ENCODE measurements at regions not wholly inside any gene's neighbourhood (a gene's known extent, or its start where the extent isn't known, plus 50 kb on each side); places are given as distances from the start of the nearest gene placed in this dataset.
"Not testable (repeated sequence)": the region's sequence is repeated elsewhere in the genome, so short reads cannot be mapped to it uniquely, and the experiment has no call there.

DNA sequence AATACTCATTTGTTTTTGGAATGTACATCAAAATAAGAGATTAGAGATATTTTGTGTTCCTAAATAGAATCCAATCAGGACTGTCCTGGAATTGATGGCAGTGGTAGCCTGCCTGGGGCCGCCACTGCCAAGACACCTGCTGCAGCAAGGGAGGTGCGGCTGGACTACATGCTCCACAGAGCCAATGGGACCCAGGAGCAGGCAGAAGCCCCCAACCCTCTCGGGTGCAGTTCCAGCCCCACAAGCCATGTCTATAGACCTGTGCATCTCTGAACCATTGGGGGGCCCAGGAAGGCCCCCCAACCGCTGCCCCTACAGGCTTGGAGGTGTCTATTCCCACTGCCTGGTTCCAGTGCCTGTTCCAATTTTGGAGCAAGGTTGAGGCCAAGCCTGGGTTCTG is 1524.3 kb downstream of the PCDH18 start:
- no peak for DNase-seq

DNA sequence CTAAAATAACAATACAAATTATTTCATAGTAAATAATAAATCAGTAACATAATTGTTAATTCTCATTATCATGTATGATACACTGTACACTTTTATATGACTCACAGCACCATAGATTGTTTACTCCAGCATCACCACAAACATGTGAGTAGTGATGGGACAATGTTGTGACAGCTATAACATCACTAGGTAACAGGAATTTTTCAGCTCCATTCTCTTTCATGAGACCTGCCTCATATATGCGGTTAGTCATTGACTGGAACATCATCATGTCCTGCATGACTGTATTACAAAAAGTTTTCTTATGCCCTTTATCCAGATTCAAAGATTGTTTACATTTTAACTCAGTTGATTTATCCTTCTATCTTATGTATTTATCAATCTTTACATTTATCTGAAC is 1530.0 kb downstream of the PCDH18 start:
- DNase-seq, result no peak

DNA sequence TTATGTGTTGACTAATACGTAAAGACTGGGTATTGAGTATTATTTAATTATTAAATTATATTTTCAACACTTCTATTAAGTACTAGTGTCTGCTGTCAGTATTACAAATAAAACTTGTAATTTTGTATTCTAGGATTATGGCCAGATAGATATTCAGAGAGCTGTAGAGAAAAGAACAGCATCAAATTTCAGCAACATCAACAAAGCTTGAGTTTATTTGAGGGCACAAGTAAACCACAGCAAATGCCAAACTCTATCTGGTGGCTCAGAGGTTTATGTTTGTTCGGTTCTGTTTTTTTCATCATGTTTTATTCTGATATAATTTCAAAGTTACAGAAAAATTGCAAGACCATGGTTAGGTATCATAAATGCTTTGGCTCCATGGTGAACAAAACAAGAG is 1530.5 kb downstream of the PCDH18 start:
- no peak for DNase-seq

DNA sequence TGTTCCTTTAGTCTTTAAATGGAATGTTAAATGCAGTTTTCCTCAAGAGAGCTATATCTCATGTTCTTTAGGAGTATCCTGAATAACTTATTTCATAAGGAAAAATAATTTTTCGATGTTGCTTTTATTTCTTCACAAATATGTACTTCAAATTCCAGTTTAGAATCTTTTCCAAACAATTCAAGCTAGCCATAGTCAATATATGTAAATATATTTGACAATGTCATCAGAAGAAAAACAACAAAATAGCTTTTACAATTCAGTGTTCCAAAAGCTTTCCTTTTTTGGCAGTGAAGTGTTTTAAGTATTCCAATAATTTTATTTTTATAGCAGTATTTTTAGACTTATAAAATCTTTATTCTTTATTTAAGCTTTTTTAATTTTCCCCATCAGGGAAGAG is 1532.0 kb downstream of the PCDH18 start:
- DNase-seq, result no peak

DNA sequence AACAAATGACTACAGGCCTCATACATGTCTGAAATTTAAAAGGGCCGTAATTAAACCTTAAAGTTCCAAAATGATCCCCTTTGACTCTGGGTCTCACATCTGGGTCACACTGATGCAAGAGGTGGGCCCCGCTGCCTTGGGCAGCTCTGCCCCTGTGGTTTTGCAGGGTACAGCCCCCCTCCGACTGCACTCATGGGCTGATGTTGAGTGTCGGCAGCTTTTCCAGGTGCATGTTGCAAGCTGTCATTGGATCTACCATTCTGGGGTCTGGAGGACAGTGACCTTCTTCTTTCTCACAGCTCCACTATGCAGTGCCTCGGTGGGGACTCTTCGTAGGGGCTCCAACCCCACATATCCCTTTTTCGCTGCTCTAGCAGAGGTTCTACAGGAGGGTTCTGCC is 1537.9 kb downstream of the PCDH18 start:
- DNase-seq, result no peak

DNA sequence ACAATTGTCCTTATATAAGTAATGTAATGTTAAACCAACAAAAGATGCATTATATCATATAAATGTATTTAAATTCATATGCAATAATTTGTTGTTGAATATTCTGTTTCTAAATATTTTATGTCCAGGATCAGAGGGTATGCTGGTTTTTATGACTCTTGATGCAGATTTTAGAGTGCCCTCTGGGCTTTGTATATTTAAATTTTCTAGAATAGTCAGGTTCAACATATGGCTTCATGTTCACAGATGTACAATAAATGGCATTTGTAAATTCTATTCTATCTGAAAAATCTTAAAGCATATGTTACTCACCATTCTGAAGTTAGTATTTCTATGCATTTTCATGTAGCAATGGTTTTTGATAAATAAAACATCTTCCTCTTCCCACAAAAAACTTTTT is 1555.4 kb downstream of the PCDH18 start:
- no peak for DNase-seq

DNA sequence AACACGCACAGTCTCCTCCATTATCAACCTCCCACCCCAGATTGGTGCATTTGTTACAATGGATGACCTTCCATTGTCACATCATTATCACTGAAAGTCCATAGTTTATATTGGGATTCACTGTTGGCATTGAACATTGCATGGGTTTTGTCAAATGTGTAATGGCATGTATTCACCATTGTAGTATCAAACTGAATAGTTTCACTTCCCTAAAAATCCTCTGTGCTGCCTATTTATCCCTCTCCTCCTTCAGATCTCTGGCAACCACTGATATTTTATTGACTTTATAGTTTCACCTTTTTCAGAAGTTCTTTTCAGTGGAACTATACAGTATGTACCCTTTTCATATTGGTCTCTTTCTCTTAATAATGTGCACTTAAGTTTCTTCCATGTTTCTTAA is 1565.4 kb downstream of the PCDH18 start:
- no peak for DNase-seq

DNA sequence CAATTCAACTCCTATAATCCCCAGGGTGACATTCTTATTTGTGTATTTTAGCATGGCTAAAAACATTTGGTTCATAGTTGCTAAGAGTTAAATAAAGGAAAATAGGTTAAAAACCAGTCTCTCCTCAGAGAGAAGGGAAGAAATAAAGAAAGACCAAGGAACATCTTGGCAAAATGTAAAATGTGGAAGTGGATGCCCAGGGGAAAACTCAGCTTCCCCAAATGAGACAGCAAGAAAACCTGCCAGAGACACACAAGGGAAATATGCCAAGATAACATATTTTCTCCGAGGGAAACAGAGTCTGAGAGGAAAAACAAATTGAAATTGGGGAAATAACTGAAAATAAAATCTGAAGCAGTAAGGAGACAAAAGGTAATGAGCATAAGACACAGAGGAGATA is 1569.3 kb downstream of the PCDH18 start:
- no peak for DNase-seq

DNA sequence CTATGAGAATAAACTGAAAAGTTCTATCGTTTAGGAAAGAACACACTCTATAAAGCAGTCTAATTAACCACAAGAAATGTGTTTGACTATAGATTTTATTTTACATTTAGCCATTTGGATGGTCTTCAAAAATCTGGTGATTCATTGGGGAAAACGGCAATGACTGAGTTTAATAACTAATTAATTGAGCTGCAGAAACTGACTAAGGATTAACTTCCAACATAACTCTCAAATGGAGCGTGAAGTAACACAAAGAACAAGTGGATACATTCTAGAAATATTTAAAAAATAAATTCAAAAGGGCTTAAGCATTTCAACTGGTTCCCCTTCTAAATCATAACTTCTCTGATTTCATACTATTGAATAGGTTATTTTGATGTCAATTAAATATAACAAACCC is 1582.4 kb downstream of the PCDH18 start:
- no peak for DNase-seq

DNA sequence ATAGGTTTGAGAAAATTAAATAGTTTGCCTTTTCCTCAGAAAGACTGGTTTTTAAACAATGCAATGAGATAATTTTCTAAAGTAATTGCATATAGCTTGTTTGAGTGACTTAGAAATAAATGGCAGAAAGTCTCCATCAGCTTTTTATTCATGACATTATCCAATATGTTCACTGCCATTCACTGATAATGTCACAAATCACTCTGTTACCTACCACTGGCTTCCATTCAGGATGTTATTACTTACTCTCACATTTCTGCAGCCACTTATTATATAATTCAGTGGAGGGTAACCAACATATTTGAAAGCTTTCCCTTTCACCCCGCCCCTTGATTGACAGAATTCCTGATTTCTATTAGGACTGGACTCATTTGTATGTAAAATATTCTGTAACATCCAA is 1583.5 kb downstream of the PCDH18 start:
- DNase-seq, result no peak

DNA sequence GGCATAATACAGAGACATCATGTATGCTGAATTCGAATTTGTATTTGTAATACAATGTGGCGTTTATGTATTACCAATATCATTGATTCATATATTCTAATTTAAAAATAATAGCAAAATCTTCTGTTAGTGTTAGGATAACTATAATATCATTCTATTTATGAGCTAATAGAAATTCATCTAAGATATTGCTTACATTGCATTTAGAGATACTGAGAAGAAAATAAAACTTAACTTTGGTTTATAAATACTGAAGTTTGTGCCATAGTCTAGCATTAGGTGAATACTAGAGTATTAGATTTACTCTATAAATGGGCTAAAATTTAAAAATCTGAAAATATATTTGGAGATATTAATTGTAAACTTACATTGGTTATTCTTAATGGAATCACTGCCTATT is 1590.6 kb downstream of the PCDH18 start:
- no peak for DNase-seq

DNA sequence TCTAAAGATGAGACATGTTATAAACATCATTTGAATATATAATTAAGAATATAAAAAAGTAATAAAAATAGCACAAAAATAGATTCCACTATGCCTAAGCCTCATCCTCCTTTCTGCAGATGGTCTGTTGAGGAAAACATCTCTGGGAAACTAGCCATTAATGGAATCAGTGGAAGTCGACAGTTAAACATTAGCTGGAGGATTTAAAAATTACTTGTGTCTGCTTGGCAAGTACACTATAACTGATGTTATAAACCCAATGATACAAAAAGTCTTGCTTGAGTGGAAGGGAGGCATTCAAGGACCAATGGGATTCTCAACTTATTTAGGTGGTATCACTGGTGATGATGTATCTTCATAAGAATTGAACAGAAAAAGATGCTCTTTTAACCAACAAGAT is 1598.3 kb downstream of the PCDH18 start:
- DNase-seq, result no peak

DNA sequence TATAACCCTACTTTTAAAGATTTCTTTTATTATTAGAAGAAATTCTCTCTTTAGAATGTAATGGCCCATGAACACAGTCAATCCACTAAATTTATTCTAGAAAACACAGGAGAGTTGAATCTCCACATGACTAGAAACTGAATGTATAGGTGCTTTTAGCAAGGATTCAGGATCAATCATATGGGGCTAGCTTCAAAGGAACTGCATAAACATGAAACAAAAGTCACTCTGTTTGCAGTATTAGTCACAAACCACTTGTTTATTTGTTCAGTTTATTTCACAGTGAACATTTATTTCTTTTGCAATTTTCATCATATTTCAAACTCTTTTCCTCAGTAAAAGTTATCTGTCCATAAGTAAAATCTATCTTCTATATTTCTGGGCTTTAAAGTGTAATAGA is 1604.6 kb downstream of the PCDH18 start:
- DNase-seq, result no peak

DNA sequence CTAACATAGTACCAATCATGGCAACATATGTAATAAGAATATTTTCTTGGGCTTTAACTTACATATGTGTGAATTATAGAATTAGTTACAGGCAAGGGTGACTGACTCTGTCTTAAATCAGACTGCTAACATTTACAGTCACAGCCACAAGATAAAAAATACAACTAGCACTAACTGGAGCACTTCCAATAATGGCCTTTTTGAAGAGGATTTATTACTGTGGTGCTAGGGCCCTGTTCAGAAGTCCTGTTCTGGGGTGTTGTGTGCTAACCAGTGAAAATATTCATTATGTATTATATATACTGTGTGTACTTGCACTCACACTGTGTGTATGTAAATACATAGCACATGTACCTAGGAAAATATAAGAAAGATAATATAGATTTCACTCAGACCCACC is 1611.2 kb downstream of the PCDH18 start:
- no peak for DNase-seq

DNA sequence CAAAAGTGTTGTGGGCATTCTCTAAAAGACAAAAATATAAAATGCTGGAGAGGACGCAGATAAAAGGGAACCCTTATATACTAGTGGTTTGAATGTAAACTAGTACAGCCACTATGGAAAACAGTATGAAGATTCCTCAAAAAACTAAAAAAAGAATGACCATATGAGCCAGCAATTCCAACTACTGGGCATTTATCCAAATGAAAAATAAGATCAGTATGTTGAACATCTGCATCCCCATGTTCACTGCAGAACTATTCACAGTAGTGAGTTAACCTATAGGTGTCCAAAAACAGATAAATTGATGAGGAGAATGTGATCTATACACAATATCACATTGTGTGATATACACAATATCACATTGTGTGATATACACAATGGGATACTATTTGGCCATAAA is 1615.3 kb downstream of the PCDH18 start:
- DNase-seq, result no peak

DNA sequence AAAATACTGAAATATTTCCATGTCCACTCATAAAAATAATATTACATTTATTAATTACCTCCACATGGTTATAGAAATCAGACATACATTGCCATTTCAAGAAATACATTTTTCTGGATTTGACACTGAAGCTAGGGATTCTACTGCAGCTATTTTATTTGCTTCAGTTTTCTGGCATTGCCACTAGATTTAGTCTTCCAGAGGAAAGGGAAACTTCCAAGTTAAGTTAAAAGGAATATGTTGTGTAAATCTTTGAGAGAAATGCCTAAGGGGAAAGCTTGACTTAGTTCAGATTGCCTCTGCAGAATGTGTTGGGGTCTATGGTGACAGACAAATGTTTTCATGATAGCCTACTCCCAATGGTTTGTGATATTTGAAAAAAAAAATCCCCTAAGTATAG is 1631.3 kb downstream of the PCDH18 start:
- DNase-seq, result no peak

DNA sequence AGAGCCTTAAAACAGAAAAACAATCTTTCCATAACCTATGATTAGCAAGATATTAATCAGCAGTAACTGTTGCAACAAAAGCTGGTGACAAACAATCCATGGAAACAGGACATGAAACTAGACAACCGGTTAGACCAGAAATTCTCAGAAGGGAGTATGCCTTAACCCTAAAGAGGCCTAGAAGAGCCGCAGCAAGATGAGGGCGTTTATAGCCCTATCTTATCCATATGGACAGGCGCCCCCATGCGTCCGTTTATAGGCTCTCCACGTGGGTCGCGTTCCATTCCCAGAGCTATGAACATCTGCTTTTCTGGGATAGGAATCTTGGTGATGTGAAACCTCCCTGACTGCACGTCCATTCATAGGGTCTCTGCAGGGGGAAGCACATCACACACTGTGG is 1662.7 kb upstream of the PABPC4L start:
- DNase-seq, result not testable (repeated sequence)

DNA sequence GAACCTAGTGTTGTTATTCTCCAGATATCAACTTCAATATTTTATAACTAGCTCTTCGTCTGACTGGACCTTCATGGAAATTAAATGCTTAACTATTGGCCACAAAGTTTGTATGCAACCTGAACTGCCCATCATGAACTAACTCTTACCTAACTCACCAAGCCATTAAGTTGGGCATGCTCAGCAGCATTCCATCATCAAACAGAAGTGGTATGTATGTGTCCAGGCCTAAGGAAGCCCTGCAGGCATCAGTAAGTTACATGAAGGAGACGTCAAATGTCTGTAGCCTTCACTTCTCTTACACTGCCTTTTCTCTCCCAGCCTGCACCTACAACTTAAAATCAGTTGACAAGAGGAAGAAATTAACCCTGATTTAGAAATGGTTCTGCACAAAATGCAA is 1639.2 kb upstream of the PABPC4L start:
- no peak for DNase-seq

DNA sequence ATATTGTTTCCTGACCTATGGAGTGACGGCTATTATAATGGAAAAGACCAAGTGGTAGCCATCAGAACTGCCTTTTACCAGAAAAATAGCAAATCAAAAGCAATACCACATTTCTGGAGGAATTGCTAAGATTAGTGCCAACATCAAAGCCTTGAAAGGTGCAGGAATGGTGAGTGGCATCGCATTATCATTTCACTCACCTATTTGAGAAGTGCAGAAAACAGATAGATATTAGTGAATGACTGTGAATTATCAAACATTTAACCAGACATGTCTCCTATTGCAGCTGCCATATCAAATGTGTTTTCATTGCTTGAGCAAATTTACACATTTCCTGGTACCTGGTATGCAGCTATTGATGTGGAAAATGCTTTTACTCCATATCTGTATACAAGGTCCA is 1638.1 kb upstream of the PABPC4L start:
- no peak for DNase-seq

DNA sequence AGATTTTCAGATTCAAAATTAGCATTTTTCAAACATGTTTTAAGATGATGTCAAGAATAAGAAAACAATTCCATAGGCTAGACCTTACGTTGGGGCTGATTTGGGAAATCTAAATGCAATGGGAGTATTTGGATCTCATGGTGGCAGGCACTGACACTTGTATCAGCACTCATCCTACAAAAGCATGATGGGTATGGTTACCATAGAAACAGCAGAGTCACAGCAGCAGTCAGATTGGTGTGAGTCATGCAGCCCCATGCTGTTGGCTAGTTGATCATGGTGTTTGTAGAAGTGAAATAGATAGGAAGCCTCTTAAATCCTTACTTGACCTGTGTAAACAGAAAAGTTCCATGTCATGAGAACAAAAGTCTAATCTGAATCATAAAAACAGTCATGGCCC is 1637.3 kb upstream of the PABPC4L start:
- DNase-seq, result no peak

DNA sequence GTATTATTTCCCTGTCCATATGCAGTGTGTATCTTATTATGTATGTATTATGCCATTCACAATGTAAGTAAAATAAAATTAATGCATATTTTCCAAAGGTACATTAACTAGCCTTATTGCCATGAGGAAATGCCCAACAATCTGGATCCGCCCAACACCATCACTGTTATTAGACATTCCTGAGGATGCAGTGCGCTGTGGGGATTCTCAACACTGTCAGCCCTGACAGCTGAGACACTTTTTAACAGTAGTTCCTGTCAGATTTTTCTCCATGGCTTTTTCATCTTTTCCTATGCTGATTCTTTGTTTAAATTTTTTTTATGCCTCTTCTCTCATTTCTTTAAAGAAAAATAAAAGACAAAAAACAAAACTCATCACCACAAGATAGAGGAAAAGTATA is 1632.9 kb upstream of the PABPC4L start:
- DNase-seq, result no peak

DNA sequence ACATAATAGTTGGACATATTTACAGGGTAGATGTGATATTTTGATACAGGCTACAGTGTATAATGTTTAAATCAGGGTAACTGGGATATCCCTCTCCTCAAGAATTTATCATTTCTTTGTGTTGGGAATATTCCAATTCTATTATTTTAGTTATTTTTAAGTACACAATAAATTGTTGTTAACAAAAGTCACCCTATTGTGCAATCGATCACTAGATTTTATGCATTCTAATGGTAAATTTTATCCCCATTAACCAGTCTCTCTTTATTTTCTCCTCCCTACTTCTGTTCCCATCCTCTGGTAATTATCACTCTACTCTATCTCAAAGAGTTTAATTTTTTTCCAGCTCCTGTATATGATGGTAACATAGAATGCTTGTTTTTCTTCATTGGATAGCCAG is 1631.9 kb upstream of the PABPC4L start:
- DNase-seq, result no peak

DNA sequence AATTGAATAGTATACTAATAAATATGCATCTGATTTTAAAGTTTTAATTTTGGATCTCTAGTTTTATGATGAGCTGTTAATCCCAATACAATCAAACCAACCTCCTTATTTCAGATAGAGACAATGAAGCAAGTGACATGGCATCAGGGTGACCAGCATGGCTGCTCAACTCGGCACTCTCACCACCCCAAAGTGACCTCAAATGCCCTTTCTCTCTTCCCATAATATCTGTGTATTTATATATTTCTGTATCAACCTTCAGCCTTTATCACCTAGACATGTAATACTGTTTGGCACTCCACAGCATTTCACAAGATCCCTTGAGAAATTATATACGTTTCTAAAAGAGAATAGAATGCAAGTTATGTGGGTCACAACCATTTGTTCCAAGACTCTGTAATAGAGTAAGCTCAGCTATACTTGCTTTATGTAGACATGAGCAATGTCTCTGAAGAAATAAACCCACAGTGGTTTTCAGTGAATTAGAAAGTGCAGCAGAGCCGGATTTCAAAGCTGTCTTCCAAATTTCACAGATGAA is 1623.2 kb upstream of the PABPC4L start:
- no peak for DNase-seq

DNA sequence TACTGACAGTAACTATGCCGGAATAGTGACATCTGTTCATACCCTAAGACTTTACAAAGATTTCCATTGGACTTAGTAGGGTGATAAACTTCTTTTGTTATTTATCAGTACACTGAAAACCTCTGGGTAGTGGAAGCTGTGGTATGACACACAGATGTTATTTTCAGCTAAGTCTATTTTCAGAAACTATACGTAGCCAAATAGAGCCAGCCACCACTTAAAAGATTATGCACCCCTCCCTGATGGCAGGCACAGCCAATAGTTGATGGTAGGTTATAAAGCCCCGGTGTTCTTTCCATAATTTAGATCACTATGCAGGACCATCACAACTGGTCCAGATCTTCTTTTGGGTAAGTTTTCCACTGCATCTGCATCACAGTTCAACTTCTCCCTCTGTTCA is 1603.2 kb upstream of the PABPC4L start:
- DNase-seq, result no peak

DNA sequence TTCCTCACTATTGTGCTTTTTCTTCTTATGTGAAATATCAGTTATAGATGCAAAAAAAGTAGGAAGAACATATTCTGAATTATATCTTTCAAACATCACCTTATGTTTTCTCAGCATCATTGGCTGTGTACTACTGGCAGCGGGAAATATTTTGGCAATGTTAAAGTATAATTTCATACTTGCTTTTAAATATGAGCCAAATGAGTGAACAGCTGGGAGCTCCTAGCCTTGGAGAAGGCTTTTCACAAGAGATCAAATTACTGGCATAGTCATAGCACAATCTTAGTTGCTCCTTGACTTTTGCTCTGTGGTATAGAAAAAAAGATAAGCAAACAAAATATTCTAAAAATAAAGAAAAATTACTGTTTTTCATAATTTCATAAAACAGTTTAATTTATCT is 1575.8 kb upstream of the PABPC4L start:
- no peak for DNase-seq

DNA sequence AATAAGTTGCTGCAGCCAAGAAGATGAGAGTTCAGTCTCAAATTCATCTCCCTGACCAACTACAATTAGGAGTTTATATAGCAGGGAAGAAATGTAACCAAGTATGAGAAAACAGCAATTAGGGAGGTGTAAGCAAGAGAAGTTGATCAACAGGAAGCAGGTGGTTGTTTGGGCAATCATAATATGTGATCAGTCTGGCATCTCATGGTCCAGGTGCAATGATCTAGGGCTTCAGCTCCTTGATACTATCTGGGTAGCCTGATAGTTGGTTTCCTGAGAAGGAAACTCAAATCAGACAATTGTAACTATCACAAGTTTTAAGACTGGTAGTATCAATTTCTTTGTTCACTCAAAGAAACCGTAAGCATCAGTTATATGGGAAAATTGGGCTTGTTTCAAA is 1574.3 kb upstream of the PABPC4L start:
- no peak for DNase-seq

All from NCI-H2227 treated with DMSO at 0.1 percent for 48 hours (cell line).